ENCODE measurements at regions not wholly inside any gene's neighbourhood (a gene's known extent, or its start where the extent isn't known, plus 50 kb on each side); places are given as distances from the start of the nearest gene placed in this dataset.

DNA sequence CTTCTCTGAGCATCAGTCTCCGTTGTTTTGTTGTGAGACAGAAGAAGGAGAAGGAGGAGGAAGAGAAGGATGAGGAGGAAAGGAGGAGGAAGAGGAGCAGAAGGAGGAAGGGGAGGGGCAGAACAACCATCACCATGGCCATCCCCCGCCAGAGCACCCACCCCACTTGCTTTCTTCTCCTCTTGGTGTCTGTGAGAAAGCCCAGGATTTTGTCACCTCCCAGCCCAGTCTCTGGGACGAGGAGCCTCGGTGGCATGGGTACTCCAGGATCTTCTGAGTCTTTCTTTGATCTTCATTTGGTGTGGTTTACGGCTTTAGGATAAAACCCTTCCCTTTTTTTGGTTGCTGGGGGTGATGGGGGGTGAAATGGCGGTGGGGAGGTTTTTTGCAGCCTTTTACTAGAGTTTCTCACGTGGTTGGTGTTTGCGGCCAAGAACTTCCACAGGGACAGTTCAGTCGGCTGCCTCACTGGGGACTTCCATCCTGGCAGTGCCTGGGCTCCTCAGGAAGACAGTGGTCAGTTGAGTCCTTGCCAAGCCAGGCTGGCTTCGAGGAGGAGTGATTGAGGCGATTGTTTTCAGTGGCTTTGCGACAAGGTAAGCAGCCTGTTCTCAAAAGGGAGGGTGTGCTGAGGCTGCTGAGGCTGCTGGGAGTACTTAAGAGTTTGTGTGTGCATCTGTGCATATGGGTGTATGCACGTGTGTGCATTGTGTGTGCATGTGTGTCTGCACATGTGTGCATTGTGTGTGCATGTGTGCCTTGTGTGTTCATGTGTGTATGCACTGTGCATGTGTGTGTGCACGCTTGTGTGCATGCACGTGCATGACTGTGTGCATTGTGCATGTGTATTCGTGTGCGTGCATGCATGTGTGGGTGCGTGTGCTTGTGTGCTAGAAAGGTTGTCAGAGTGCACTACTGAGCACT, 567.5 kb downstream of the TBC1D22A start:
- no peak for TF ChIP-seq EZH2 (IDR thresholded peaks at IDR 0.05; ENCODE audit: low read length, unreplicated experiment)
- TF ChIP-seq EZH2phosphoT487 (IDR thresholded peaks at IDR 0.05; ENCODE audit: borderline replicate concordance, low read length), result no peak
- TF ChIP-seq, protein P1, sequence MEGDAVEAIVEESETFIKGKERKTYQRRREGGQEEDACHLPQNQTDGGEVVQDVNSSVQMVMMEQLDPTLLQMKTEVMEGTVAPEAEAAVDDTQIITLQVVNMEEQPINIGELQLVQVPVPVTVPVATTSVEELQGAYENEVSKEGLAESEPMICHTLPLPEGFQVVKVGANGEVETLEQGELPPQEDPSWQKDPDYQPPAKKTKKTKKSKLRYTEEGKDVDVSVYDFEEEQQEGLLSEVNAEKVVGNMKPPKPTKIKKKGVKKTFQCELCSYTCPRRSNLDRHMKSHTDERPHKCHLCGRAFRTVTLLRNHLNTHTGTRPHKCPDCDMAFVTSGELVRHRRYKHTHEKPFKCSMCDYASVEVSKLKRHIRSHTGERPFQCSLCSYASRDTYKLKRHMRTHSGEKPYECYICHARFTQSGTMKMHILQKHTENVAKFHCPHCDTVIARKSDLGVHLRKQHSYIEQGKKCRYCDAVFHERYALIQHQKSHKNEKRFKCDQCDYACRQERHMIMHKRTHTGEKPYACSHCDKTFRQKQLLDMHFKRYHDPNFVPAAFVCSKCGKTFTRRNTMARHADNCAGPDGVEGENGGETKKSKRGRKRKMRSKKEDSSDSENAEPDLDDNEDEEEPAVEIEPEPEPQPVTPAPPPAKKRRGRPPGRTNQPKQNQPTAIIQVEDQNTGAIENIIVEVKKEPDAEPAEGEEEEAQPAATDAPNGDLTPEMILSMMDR (conservative IDR thresholded peaks at IDR 0.05; ENCODE audit: low read depth, low read length), result no peak
- no peaks in the 10 kb centered on the region for H3K9me2 ChIP-seq (replicated peaks; ENCODE audit: low read length)
- H2AFZ ChIP-seq (ENCODE audit: low read length), result no peak overlapping the region
- H4K20me1 ChIP-seq (ENCODE audit: low read length), result no peaks in the 10 kb centered on the region
- no peaks in the 10 kb centered on the region for H3K9me3 ChIP-seq (ENCODE audit: low read length)
- CTCF ChIA-PET, result no interaction called here
- no peak overlapping the region for H3K4me3 ChIP-seq (ENCODE audit: low read length)
- no TSS peak for BruUV-seq (replicated peaks)
- intact Hi-C loops (cut with micrococcal nuclease), result loop anchor here (1.0 kb wide), 1 partner anchor 7 kb away; no protein-coding TSS in a partner anchor
- H3K36me3 ChIP-seq (ENCODE audit: low read depth, low read length), result no peaks in the 10 kb centered on the region
- H3K79me2 ChIP-seq (ENCODE audit: low read length), result no peaks in the 10 kb centered on the region
- H3K9ac ChIP-seq (ENCODE audit: low read length), result peak overlapping the region; percentile 47; the same call in 1 of the 2 replicates
- ATAC-seq (no peak), DNase-seq (no peak)
- no peaks in the 10 kb centered on the region for H3K27me3 ChIP-seq (ENCODE audit: low read length)
- POLR2A ChIA-PET (ENCODE audit: unreplicated experiment), result no interaction called here
- peak overlapping the region; percentile 69 for H3K4me2 ChIP-seq (ENCODE audit: low read length)
- H3F3A ChIP-seq (ENCODE audit: low read length, unreplicated experiment), result no peaks in the 10 kb centered on the region
- peaks cover 15% of the 10 kb centered on the region for H3K4me1 ChIP-seq (ENCODE audit: insufficient read depth, low read length)
- H3K27ac ChIP-seq (ENCODE audit: low read length), result peak overlapping the region; percentile 79

DNA sequence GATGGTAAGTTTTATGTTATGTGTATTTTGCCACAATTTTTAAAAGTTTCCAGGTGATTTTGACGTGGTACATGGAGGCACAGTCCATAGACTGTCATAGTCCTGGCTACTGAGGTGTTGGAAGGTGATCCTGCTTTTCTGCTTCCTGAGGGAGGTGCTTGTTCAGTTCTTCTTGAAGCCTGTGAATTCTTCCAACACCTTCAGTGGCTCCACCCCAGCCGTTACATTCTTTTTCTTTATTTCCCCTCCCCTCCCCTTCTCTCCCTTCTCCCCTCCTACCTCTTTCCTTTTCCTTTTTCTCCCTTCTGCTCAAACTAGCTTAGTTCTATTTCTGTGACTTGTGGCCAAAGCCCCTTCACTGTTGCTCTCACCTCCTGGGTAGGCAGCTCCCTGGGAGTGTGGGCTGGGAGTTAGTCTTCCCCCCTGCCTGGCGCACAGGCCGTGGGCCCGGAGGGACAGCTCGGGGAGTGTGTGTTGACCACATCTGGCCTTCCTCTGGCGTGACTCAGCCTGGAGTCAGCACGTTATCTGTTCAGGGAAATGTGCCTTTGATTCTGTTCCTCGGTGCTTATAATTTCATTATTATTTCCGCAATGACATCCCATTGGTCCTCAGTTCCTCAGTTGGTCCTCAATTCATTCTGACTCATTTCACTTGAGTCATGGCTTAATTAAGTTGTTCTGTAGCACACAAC, 566.2 kb downstream of the TBC1D22A start:
- Histone ChIP-seq H3F3A (ENCODE audit: low read length, unreplicated experiment) (no peaks in the 10 kb centered on the region), H3K9me2 (replicated peaks; ENCODE audit: low read length) (no peaks in the 10 kb centered on the region), H3K4me2 (ENCODE audit: low read length) (peak overlapping the region; percentile 69), H4K20me1 (ENCODE audit: low read length) (no peaks in the 10 kb centered on the region), H3K4me3 (ENCODE audit: low read length) (peak overlapping the region; percentile 44; the same call in 1 of the 2 replicates), H3K79me2 (ENCODE audit: low read length) (no peaks in the 10 kb centered on the region), H3K9ac (ENCODE audit: low read length) (peak overlapping the region; percentile 32; the same call in 1 of the 2 replicates), H3K27ac (ENCODE audit: low read length) (peak overlapping the region; percentile 79), H3K4me1 (ENCODE audit: insufficient read depth, low read length) (peaks cover 15% of the 10 kb centered on the region), H3K9me3 (ENCODE audit: low read length) (no peaks in the 10 kb centered on the region), H3K36me3 (ENCODE audit: low read depth, low read length) (no peaks in the 10 kb centered on the region), H2AFZ (ENCODE audit: low read length) (peak overlapping the region; percentile 45; the same call in 1 of the 2 replicates), H3K27me3 (ENCODE audit: low read length) (no peaks in the 10 kb centered on the region)
- TF ChIP-seq, protein P1 (conservative IDR thresholded peaks at IDR 0.05; ENCODE audit: low read depth, low read length), result no peak
- TF ChIP-seq EZH2 (IDR thresholded peaks at IDR 0.05; ENCODE audit: low read length, unreplicated experiment), result no peak
- TF ChIP-seq EZH2phosphoT487 (IDR thresholded peaks at IDR 0.05; ENCODE audit: borderline replicate concordance, low read length), result no peak
- no TSS peak for BruUV-seq (replicated peaks)
- ATAC-seq (peak; percentile 97), DNase-seq (peak; percentile 91)
- intact Hi-C loops (cut with micrococcal nuclease), result loop anchor here (1.0 kb wide), 1 partner anchor 9 kb away; no protein-coding TSS in a partner anchor
- ChIA-PET POLR2A (ENCODE audit: unreplicated experiment) (no interaction called here), CTCF (no interaction called here)

All from PC-3 (cell line).